ENCODE measurements at regions not wholly inside any gene's neighbourhood (a gene's known extent, or its start where the extent isn't known, plus 50 kb on each side); places are given as distances from the start of the nearest gene placed in this dataset.

DNA sequence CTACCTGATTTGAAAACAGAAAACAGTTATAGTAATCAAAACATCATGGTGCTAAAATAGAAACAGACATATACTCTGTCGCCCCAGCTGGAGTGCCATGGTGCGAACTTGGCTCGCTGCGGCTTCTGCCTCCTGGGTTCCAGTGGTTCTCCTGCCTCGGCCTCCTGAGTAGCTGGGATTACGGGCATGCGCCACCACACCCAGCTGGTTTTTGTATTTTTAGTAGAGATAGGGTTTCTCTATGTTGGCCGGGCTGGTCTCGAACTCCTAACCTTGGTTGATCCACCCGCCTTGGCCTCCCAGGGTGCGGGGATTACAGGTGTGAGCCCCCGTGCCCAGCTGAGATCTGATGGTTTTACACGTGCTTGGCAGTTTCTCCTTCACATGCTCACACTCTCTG, 495.9 kb downstream of the ANXA1 start:
- no peaks in the 10 kb centered on the region for H3K27me3 Mint-ChIP-seq
- H3K36me3 Mint-ChIP-seq, result no peaks in the 10 kb centered on the region
- no peaks in the 10 kb centered on the region for H3K4me1 Mint-ChIP-seq (ENCODE audit: unreplicated experiment)
- no peak overlapping the region for H3K4me3 Mint-ChIP-seq
- no peak overlapping the region for H3K27ac Mint-ChIP-seq
- DNase-seq (ENCODE audit: extremely low spot score, unreplicated experiment), result no peak
- TF ChIP-seq, protein P1, sequence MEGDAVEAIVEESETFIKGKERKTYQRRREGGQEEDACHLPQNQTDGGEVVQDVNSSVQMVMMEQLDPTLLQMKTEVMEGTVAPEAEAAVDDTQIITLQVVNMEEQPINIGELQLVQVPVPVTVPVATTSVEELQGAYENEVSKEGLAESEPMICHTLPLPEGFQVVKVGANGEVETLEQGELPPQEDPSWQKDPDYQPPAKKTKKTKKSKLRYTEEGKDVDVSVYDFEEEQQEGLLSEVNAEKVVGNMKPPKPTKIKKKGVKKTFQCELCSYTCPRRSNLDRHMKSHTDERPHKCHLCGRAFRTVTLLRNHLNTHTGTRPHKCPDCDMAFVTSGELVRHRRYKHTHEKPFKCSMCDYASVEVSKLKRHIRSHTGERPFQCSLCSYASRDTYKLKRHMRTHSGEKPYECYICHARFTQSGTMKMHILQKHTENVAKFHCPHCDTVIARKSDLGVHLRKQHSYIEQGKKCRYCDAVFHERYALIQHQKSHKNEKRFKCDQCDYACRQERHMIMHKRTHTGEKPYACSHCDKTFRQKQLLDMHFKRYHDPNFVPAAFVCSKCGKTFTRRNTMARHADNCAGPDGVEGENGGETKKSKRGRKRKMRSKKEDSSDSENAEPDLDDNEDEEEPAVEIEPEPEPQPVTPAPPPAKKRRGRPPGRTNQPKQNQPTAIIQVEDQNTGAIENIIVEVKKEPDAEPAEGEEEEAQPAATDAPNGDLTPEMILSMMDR (conservative IDR thresholded peaks at IDR 0.05), result no peak
- peaks cover 4% of the 10 kb centered on the region for H3K9me3 Mint-ChIP-seq

DNA sequence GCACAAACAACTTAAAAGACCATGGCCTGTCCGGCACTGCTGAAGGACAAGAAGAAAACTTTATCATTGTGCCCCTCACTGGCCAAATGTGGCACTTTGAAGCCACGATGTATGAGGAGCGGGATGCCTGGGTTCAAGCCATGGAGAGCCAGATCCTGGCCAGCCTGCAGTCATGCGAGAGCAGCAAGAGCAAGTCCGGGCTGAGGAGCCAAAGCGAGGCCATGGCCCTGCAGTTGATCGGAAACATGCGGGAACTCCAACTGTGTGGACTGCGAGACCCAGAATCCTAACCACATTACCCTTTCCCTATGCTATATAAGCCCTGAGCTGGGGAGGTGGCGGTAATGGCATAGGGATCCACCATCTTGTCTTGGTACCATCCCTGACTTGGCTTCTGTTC, 497.9 kb downstream of the ANXA1 start:
- H3K27ac Mint-ChIP-seq, result no peak overlapping the region
- H3K4me1 Mint-ChIP-seq (ENCODE audit: unreplicated experiment), result no peaks in the 10 kb centered on the region
- DNase-seq (ENCODE audit: extremely low spot score, unreplicated experiment), result no peak
- TF ChIP-seq, protein P1 (conservative IDR thresholded peaks at IDR 0.05), result no peak
- no peak overlapping the region for H3K4me3 Mint-ChIP-seq
- no peaks in the 10 kb centered on the region for H3K36me3 Mint-ChIP-seq
- peaks cover 4% of the 10 kb centered on the region for H3K9me3 Mint-ChIP-seq
- no peaks in the 10 kb centered on the region for H3K27me3 Mint-ChIP-seq

DNA sequence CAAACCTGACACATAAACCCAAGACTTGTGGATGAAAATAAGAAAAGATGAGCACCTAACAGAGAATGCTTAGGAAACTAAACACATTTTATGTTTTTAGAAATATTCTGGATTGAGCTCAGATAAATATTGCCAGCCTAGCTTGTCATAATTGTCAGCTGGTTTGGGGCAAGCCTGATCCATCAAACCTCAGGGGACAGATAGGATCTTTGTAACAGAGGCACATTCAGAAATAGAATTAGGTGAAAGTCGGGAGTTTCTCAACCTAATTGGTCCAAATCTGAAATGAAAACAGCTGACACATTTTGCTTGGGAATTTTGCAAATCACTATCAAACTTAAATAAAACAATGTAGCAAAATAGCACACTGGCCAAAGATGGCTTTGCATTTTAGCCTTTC, 503.7 kb downstream of the ANXA1 start:
- H3K36me3 Mint-ChIP-seq, result no peaks in the 10 kb centered on the region
- H3K9me3 Mint-ChIP-seq, result no peaks in the 10 kb centered on the region
- DNase-seq (ENCODE audit: extremely low spot score, unreplicated experiment), result no peak
- no peak overlapping the region for H3K27ac Mint-ChIP-seq
- H3K27me3 Mint-ChIP-seq, result no peaks in the 10 kb centered on the region
- TF ChIP-seq, protein P1 (conservative IDR thresholded peaks at IDR 0.05), result no peak
- no peak overlapping the region for H3K4me3 Mint-ChIP-seq
- H3K4me1 Mint-ChIP-seq (ENCODE audit: unreplicated experiment), result no peaks in the 10 kb centered on the region

DNA sequence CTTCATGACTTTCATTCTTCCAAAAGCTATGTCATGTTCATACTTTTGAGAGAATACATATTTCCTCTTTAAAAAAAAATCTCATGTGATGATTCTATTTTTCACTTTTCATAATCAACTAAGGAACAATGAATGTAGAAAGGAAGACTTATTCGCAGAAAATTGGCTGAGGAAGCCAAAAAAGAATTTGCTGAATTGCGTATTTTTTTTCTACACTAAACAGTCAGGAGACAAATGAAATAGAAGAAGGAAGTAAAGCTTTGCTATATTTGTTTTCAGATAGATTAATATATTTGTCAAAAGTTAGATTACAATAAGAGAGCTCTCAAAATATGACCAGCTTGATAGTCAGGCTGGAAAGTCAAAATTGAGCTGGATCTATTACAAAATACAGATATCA, 504.2 kb downstream of the ANXA1 start:
- Mint-ChIP-seq H3K9me3 (no peaks in the 10 kb centered on the region), H3K4me1 (ENCODE audit: unreplicated experiment) (no peaks in the 10 kb centered on the region), H3K36me3 (no peaks in the 10 kb centered on the region), H3K27ac (no peak overlapping the region), H3K4me3 (no peak overlapping the region), H3K27me3 (no peaks in the 10 kb centered on the region)
- TF ChIP-seq, protein P1 (conservative IDR thresholded peaks at IDR 0.05), result no peak
- DNase-seq (ENCODE audit: extremely low spot score, unreplicated experiment), result no peak

DNA sequence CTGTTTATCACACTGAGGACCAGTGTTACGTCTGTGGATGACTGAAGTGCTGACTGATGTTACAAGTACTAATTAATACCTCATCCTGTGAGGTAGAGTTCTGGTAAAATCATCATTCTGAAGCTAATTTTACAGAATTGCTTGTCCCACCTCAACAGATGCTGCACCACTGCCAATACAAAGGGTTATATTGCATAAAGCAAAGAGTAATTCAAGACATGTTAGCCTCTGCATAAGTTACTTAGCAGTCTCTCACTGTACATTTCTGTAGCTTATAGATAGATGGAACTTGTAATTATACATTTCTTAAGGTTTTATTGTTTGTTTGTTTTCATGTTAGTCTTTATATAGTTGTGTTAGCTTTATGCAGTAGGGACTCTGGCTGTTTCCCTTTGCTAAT, 513.6 kb downstream of the ANXA1 start:
- DNase-seq (ENCODE audit: extremely low spot score, unreplicated experiment), result no peak
- Mint-ChIP-seq H3K4me3 (no peak overlapping the region), H3K36me3 (no peaks in the 10 kb centered on the region), H3K4me1 (ENCODE audit: unreplicated experiment) (no peaks in the 10 kb centered on the region), H3K27me3 (no peaks in the 10 kb centered on the region), H3K9me3 (no peaks in the 10 kb centered on the region), H3K27ac (no peak overlapping the region)
- TF ChIP-seq, protein P1 (conservative IDR thresholded peaks at IDR 0.05), result no peak

DNA sequence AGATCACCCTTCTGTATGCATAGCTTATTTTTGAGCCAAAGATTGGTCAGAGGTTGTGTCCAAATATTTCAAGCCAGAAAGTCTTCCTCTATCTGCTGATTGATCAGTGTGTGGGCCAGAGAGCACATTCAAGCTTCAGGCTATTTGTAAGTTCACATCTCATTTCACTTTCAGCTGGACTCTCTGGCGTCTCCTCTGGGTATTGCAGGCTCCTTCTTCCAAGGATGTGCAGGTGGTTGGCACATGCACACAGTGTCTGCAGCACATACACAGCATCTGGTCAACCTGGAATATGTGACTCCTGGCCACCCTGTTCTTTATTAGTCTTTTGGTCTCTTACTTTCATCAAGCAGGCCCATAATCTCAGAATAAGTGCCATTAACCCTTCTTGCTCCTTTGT, 516.1 kb downstream of the ANXA1 start:
- TF ChIP-seq, protein P1 (conservative IDR thresholded peaks at IDR 0.05), result no peak
- Mint-ChIP-seq H3K27me3 (no peaks in the 10 kb centered on the region), H3K27ac (no peak overlapping the region), H3K9me3 (no peaks in the 10 kb centered on the region), H3K4me1 (ENCODE audit: unreplicated experiment) (no peaks in the 10 kb centered on the region), H3K36me3 (no peaks in the 10 kb centered on the region), H3K4me3 (no peak overlapping the region)
- no peak for DNase-seq (ENCODE audit: extremely low spot score, unreplicated experiment)

Measured in type B pancreatic cell (in vitro differentiated cells).